BJ (cell line): ENCODE measurements at regions not wholly inside any gene's neighbourhood (a gene's known extent, or its start where the extent isn't known, plus 50 kb on each side); places are given as distances from the start of the nearest gene placed in this dataset.

ENCODE experiments used
- CTCF ChIA-PET: fragments of 350-600 bp; formaldehyde crosslinking; extraction: SDS; loops from one replicate; lab custom pipeline; 2021; ENCODE audit warnings: antibody characterized with exemption, inconsistent platforms; lab: Yijun Ruan, JAX
- POLR2A ChIA-PET: fragments of 300-600 bp; sonication (Branson Sonifier 250); formaldehyde crosslinking; extraction: SDS; loops from one replicate; lab custom pipeline; 2021; ENCODE audit warnings: antibody characterized with exemption; lab: Charles Lee
- DNase-seq: peaks from one replicate; pipeline ENCODE4 v3.0.0-alpha.2; 2011; ENCODE audit warnings: low read depth
- H3K27me3 ChIP-seq: 2 replicates; pipeline ENCODE4 v1.6.0; 2011; ENCODE audit warnings: low read length; ENCODE audit not compliant: control insufficient read depth, insufficient read depth
- H3K36me3 ChIP-seq: 2 replicates; pipeline ENCODE4 v1.5.1; 2011; ENCODE audit warnings: low read length; ENCODE audit not compliant: control insufficient read depth, insufficient read depth
- H3K4me3 ChIP-seq: 2 replicates; pipeline ENCODE4 v1.5.1; 2011; ENCODE audit warnings: low read depth, mild to moderate bottlenecking, control low read depth, low read length
- CTCF ChIP-seq: IDR thresholded peaks from 2 replicates; pipeline ENCODE4 v1.5.1; 2011; ENCODE audit warnings: low read depth, mild to moderate bottlenecking, control low read depth, inconsistent platforms, low read length, moderate library complexity; ENCODE audit not compliant: insufficient read depth

GRCh38 chr12:83826112-83826511 lies 1086.5 kb downstream of the SLC6A15 start:
- peak; percentile 72 for TF ChIP-seq CTCF
- DNase-seq, result no peak
- POLR2A ChIA-PET, result no interaction called here
- Histone ChIP-seq H3K27me3 (no peaks in the 10 kb centered on the region), H3K4me3 (no peak overlapping the region), H3K36me3 (no peaks in the 10 kb centered on the region)
- CTCF ChIA-PET, result interaction anchor here (0.7 to 2.8 kb wide), 18 partner anchors 10 to 1141 kb away, joined by 3 to 17 read pairs (median 4); partner anchors contain the start of gene TMTC2

- POLR2A ChIA-PET, result no interaction called here
- TF ChIP-seq CTCF, result peak; percentile 36
- DNase-seq, result no peak
- no peaks in the 10 kb centered on the region for H3K36me3 ChIP-seq
- CTCF ChIA-PET, result interaction anchor here (1.0 to 3.2 kb wide), 3 partner anchors 9 to 1137 kb away, joined by 3 to 14 read pairs (median 3); partner anchors contain the start of gene TMTC2
- H3K4me3 ChIP-seq, result no peak overlapping the region
- H3K27me3 ChIP-seq, result no peaks in the 10 kb centered on the region
These were observed 1089.1 kb downstream of the SLC6A15 start for GRCh38 chr12:83823386-83824045.

- POLR2A ChIA-PET, result no interaction called here
- no peak for TF ChIP-seq CTCF
- DNase-seq, result no peak
- Histone ChIP-seq H3K4me3 (no peak overlapping the region), H3K36me3 (no peaks in the 10 kb centered on the region), H3K27me3 (no peaks in the 10 kb centered on the region)
- CTCF ChIA-PET, result interaction anchor here (0.7 to 3.2 kb wide), 2 partner anchors 235 to 1136 kb away, joined by 3 to 14 read pairs; partner anchors contain the start of gene TMTC2
These were observed 1090.6 kb downstream of the SLC6A15 start for GRCh38 chr12:83821967-83822366.

- peak; percentile 10 for DNase-seq
- TF ChIP-seq CTCF, result no peak
- POLR2A ChIA-PET, result no interaction called here
- CTCF ChIA-PET, result interaction anchor here (0.6 to 1.0 kb wide), 2 partner anchors 10 to 300 kb away, joined by 3 read pairs; no protein-coding TSS in a partner anchor
- Histone ChIP-seq H3K4me3 (no peak overlapping the region), H3K36me3 (no peaks in the 10 kb centered on the region), H3K27me3 (no peaks in the 10 kb centered on the region)
These were observed 1093.7 kb downstream of the SLC6A15 start for GRCh38 chr12:83818881-83819280.

GRCh38 chr12:83817730-83818129 lies 1094.9 kb downstream of the SLC6A15 start:
- DNase-seq, result no peak
- CTCF ChIA-PET, result no interaction called here
- POLR2A ChIA-PET, result no interaction called here
- Histone ChIP-seq H3K36me3 (no peaks in the 10 kb centered on the region), H3K27me3 (no peaks in the 10 kb centered on the region), H3K4me3 (no peak overlapping the region)
- TF ChIP-seq CTCF, result no peak
